Right cardiac atrium (tissue), 5 donors: ENCODE measurements at regions not wholly inside any gene's neighbourhood (a gene's known extent, or its start where the extent isn't known, plus 50 kb on each side); places are given as distances from the start of the nearest gene placed in this dataset.

Experiments used
- ATAC-seq, 2 donors: fragments of 200-7000 bp; cut with Tn5 transposase; one replicate each; pipeline versions ENCODE4 v1.8.0 to v1.9.1; 2020; ENCODE audit warnings: moderate library complexity in 2 of 2, mild to moderate bottlenecking in 1 of 2
- DNase-seq, 3 donors: peaks; one replicate each; pipeline ENCODE4 v3.0.0-alpha.2; 2020
- H3K27ac ChIP-seq: one replicate; pipeline ENCODE4 v1.5.1; 2013; ENCODE audit warnings: mild to moderate bottlenecking, low read length, control low read depth, moderate library complexity
- H3K27me3 ChIP-seq: one replicate; pipeline ENCODE4 v1.6.1; 2013; ENCODE audit not compliant: control insufficient read depth, insufficient read depth
- H3K4me1 ChIP-seq: one replicate; pipeline ENCODE4 v1.6.1; 2013; ENCODE audit warnings: low read length; ENCODE audit not compliant: control insufficient read depth, insufficient read depth
- H3K4me3 ChIP-seq: one replicate; pipeline ENCODE4 v1.5.1; 2013; ENCODE audit warnings: low read length, control low read depth
- H3K9me3 ChIP-seq: one replicate; pipeline ENCODE4 v1.6.1; 2013; ENCODE audit warnings: low read length; ENCODE audit not compliant: control insufficient read depth
- WGBS: extraction: QIAGEN DNeasy Blood & Tissue Kit; methylation state at CpG from one replicate; pipeline ENCODE4 v1.1.7; 2013; 5-methylcytosine and 5-hydroxymethylcytosine counted together
- intact Hi-C, 4 donors: fragments of 100-400 bp; cut with DNase I; formaldehyde crosslinking; loops; one replicate each; pipeline versions ENCODE4 v1.11.0 to v1.14.0; 2022 to 2023
- donor health status: healthy with polysubstance abuse.
- donor health status: DM: no; HTN: yes; CAD: no.
- donor health status: DM: no; HTN: no; CAD: no.
- donor health status: DM: no; HTN: yes; CAD: no; lungs with severe emphysema.
- donor health status: DM: yes; HTN: yes; CAD: no.

GRCh38 chr2:62430146-62430545 lies 75.8 kb downstream of the TMEM17 start:
- no peaks in the 10 kb centered on the region for H3K27me3 ChIP-seq
- ATAC-seq = no peak
- DNase-seq = no peak
- no peak overlapping the region for H3K27ac ChIP-seq
- H3K4me3 ChIP-seq = no peak overlapping the region
- intact Hi-C loops = no loop called here
- H3K4me1 ChIP-seq = no peaks in the 10 kb centered on the region
- no peaks in the 10 kb centered on the region for H3K9me3 ChIP-seq

- Histone ChIP-seq H3K4me3 (no peak overlapping the region), H3K9me3 (no peaks in the 10 kb centered on the region), H3K27ac (no peak overlapping the region), H3K27me3 (no peaks in the 10 kb centered on the region), H3K4me1 (no peaks in the 10 kb centered on the region)
- WGBS = 93% methylated on average over 9 of the region's 9 CpGs
- intact Hi-C loops = no loop called here
- DNase-seq = no peak
- no peak for ATAC-seq
Observed at GRCh38 chr2:62427146-62427545, 78.8 kb downstream of the TMEM17 start.

GRCh38 chr2:62426154-62426912 lies 79.7 kb downstream of the TMEM17 start:
- H3K4me3 ChIP-seq = no peak overlapping the region
- WGBS = 88% methylated on average over 17 of the region's 17 CpGs
- no peak for DNase-seq
- no peak for ATAC-seq
- H3K9me3 ChIP-seq = no peaks in the 10 kb centered on the region
- H3K27ac ChIP-seq = no peak overlapping the region
- intact Hi-C loops = no loop called here
- no peaks in the 10 kb centered on the region for H3K27me3 ChIP-seq
- no peaks in the 10 kb centered on the region for H3K4me1 ChIP-seq

GRCh38 chr2:62425684-62426083 lies 80.3 kb downstream of the TMEM17 start:
- H3K4me1 ChIP-seq = no peaks in the 10 kb centered on the region
- no peak for ATAC-seq
- no peaks in the 10 kb centered on the region for H3K27me3 ChIP-seq
- intact Hi-C loops = no loop called here
- no peaks in the 10 kb centered on the region for H3K9me3 ChIP-seq
- DNase-seq = no peak
- WGBS = 78% methylated on average over 5 of the region's 5 CpGs
- H3K4me3 ChIP-seq = no peak overlapping the region
- no peak overlapping the region for H3K27ac ChIP-seq

- WGBS = 74% methylated on average over 6 of the region's 6 CpGs
- intact Hi-C loops = no loop called here
- Histone ChIP-seq H3K4me3 (no peak overlapping the region), H3K4me1 (no peaks in the 10 kb centered on the region), H3K27me3 (no peaks in the 10 kb centered on the region), H3K27ac (no peak overlapping the region), H3K9me3 (no peaks in the 10 kb centered on the region)
- ATAC-seq (peak in 1 of 2 donors; percentile 28), DNase-seq (no peak)
Observed at GRCh38 chr2:62424899-62425298, 81.1 kb downstream of the TMEM17 start.

GRCh38 chr2:62423883-62424458 lies 82.0 kb downstream of the TMEM17 start:
- intact Hi-C loops = no loop called here
- H3K4me1 ChIP-seq = no peaks in the 10 kb centered on the region
- H3K27ac ChIP-seq = no peak overlapping the region
- DNase-seq (no peak), ATAC-seq (peak; percentile 24 to 36)
- WGBS = 86% methylated on average over 3 of the region's 3 CpGs
- H3K9me3 ChIP-seq = no peaks in the 10 kb centered on the region
- no peak overlapping the region for H3K4me3 ChIP-seq
- H3K27me3 ChIP-seq = no peaks in the 10 kb centered on the region

GRCh38 chr2:62423235-62423634 lies 82.8 kb downstream of the TMEM17 start:
- ATAC-seq (no peak), DNase-seq (no peak)
- Histone ChIP-seq H3K9me3 (no peaks in the 10 kb centered on the region), H3K27ac (no peak overlapping the region), H3K4me3 (no peak overlapping the region), H3K4me1 (no peaks in the 10 kb centered on the region), H3K27me3 (no peaks in the 10 kb centered on the region)
- intact Hi-C loops = no loop called here
- 81% methylated on average over 6 of the region's 6 CpGs for whole genome bisulfite sequencing

GRCh38 chr2:62415518-62415917 lies 90.5 kb downstream of the TMEM17 start:
- DNase-seq (no peak), ATAC-seq (no peak)
- intact Hi-C loops = loop anchor here in 3 of 4 donors (10.0 kb wide), 3 partner anchors 221 to 491 kb away; partner anchors contain the start of gene B3GNT2 (in 1 of the 3)
- Histone ChIP-seq H3K27me3 (no peaks in the 10 kb centered on the region), H3K4me1 (no peaks in the 10 kb centered on the region), H3K4me3 (no peak overlapping the region), H3K27ac (no peak overlapping the region), H3K9me3 (no peaks in the 10 kb centered on the region)
- 84% methylated on average over 2 of the region's 2 CpGs for WGBS

GRCh38 chr2:62415019-62415431 lies 91.0 kb downstream of the TMEM17 start:
- Histone ChIP-seq H3K4me3 (no peak overlapping the region), H3K4me1 (no peaks in the 10 kb centered on the region), H3K9me3 (no peaks in the 10 kb centered on the region), H3K27ac (no peak overlapping the region), H3K27me3 (no peaks in the 10 kb centered on the region)
- peak in 1 of 2 donors; percentile 9 for ATAC-seq
- DNase-seq = no peak
- 57% methylated on average over 4 of the region's 4 CpGs for WGBS
- intact Hi-C loops = loop anchor here in 3 of 4 donors (10.0 kb wide), 3 partner anchors 220 to 490 kb away; partner anchors contain the start of gene B3GNT2 (in 1 of the 3)

- DNase-seq (no peak), ATAC-seq (no peak)
- H3K27ac ChIP-seq = no peak overlapping the region
- no peaks in the 10 kb centered on the region for H3K27me3 ChIP-seq
- WGBS = 84% methylated on average over 7 of the region's 7 CpGs
- H3K4me3 ChIP-seq = no peak overlapping the region
- intact Hi-C loops = loop anchor here (5.0 to 10.0 kb wide), 5 partner anchors 218 to 496 kb away; partner anchors contain the start of gene B3GNT2 (in 1 of the 4)
- H3K4me1 ChIP-seq = no peaks in the 10 kb centered on the region
- H3K9me3 ChIP-seq = no peaks in the 10 kb centered on the region
Observed at GRCh38 chr2:62413116-62413663, 92.8 kb downstream of the TMEM17 start.

GRCh38 chr2:62412347-62412742 lies 93.7 kb downstream of the TMEM17 start:
- H3K27me3 ChIP-seq = no peaks in the 10 kb centered on the region
- no peaks in the 10 kb centered on the region for H3K4me1 ChIP-seq
- 48% methylated on average over 4 of the region's 4 CpGs for WGBS
- ATAC-seq (no peak), DNase-seq (no peak)
- H3K27ac ChIP-seq = no peak overlapping the region
- no peaks in the 10 kb centered on the region for H3K9me3 ChIP-seq
- H3K4me3 ChIP-seq = no peak overlapping the region
- intact Hi-C loops = loop anchor here (5.0 to 10.0 kb wide), 5 partner anchors 218 to 495 kb away; partner anchors contain the start of gene B3GNT2 (in 1 of the 4)
